ENCODE measurements at regions not wholly inside any gene's neighbourhood (a gene's known extent, or its start where the extent isn't known, plus 50 kb on each side); places are given as distances from the start of the nearest gene placed in this dataset.

- H3K4me1 ChIP-seq (ENCODE audit: low read length): no peaks in the 10 kb centered on the region
- no peaks in the 10 kb centered on the region for H3K27me3 ChIP-seq (ENCODE audit: low read depth, low read length)
- H2AFZ ChIP-seq (ENCODE audit: low read depth, low read length): no peak overlapping the region
- no peaks in the 10 kb centered on the region for H3K36me3 ChIP-seq (replicated peaks; ENCODE audit: low read depth, low read length)
- no peaks in the 10 kb centered on the region for H3K79me2 ChIP-seq (ENCODE audit: low read length)
- H3K27ac ChIP-seq (ENCODE audit: low read length): no peak overlapping the region
- H3K4me3 ChIP-seq (ENCODE audit: low read length): no peak overlapping the region
- no peak overlapping the region for H3K4me2 ChIP-seq (ENCODE audit: low read length)
- TF ChIP-seq EZH2phosphoT487 (IDR thresholded peaks at IDR 0.05; ENCODE audit: low read depth) (no peak), CTCF (IDR thresholded peaks at IDR 0.05; ENCODE audit: low read depth, low read length) (peak; percentile 53)
- H4K20me1 ChIP-seq (ENCODE audit: insufficient read depth, low read length): no peaks in the 10 kb centered on the region
- no peak overlapping the region for H3K9ac ChIP-seq (ENCODE audit: low read length)
- H3K9me3 ChIP-seq (ENCODE audit: insufficient read depth, low read length): no peaks in the 10 kb centered on the region
These were observed 630.3 kb upstream of the MAN1A1 start for GRCh38 chr6:119979862-119980261.

GRCh38 chr6:119978274-119978889, 628.8 kb upstream of the MAN1A1 start:
- TF ChIP-seq CTCF (IDR thresholded peaks at IDR 0.05; ENCODE audit: low read depth, low read length) (peak; percentile 61), EZH2phosphoT487 (IDR thresholded peaks at IDR 0.05; ENCODE audit: low read depth) (no peak)
- H4K20me1 ChIP-seq (ENCODE audit: insufficient read depth, low read length): no peaks in the 10 kb centered on the region
- no peaks in the 10 kb centered on the region for H3K36me3 ChIP-seq (replicated peaks; ENCODE audit: low read depth, low read length)
- no peaks in the 10 kb centered on the region for H3K79me2 ChIP-seq (ENCODE audit: low read length)
- no peak overlapping the region for H3K9ac ChIP-seq (ENCODE audit: low read length)
- H2AFZ ChIP-seq (ENCODE audit: low read depth, low read length): no peak overlapping the region
- H3K4me1 ChIP-seq (ENCODE audit: low read length): no peaks in the 10 kb centered on the region
- no peak overlapping the region for H3K4me3 ChIP-seq (ENCODE audit: low read length)
- H3K27ac ChIP-seq (ENCODE audit: low read length): no peak overlapping the region
- H3K9me3 ChIP-seq (ENCODE audit: insufficient read depth, low read length): no peaks in the 10 kb centered on the region
- H3K27me3 ChIP-seq (ENCODE audit: low read depth, low read length): no peaks in the 10 kb centered on the region
- no peak overlapping the region for H3K4me2 ChIP-seq (ENCODE audit: low read length)

GRCh38 chr6:119974430-119975159, 625.0 kb upstream of the MAN1A1 start:
- H3K9ac ChIP-seq (ENCODE audit: low read length): no peak overlapping the region
- H3K4me2 ChIP-seq (ENCODE audit: low read length): no peak overlapping the region
- no peaks in the 10 kb centered on the region for H3K4me1 ChIP-seq (ENCODE audit: low read length)
- no peak overlapping the region for H3K4me3 ChIP-seq (ENCODE audit: low read length)
- no peaks in the 10 kb centered on the region for H4K20me1 ChIP-seq (ENCODE audit: insufficient read depth, low read length)
- H3K27me3 ChIP-seq (ENCODE audit: low read depth, low read length): no peaks in the 10 kb centered on the region
- H2AFZ ChIP-seq (ENCODE audit: low read depth, low read length): no peak overlapping the region
- no peaks in the 10 kb centered on the region for H3K79me2 ChIP-seq (ENCODE audit: low read length)
- H3K27ac ChIP-seq (ENCODE audit: low read length): no peak overlapping the region
- no peaks in the 10 kb centered on the region for H3K36me3 ChIP-seq (replicated peaks; ENCODE audit: low read depth, low read length)
- H3K9me3 ChIP-seq (ENCODE audit: insufficient read depth, low read length): no peaks in the 10 kb centered on the region
- TF ChIP-seq EZH2phosphoT487 (IDR thresholded peaks at IDR 0.05; ENCODE audit: low read depth) (no peak), CTCF (IDR thresholded peaks at IDR 0.05; ENCODE audit: low read depth, low read length) (no peak)

- Histone ChIP-seq H3K27me3 (ENCODE audit: low read depth, low read length) (no peaks in the 10 kb centered on the region), H4K20me1 (ENCODE audit: insufficient read depth, low read length) (no peaks in the 10 kb centered on the region), H3K4me3 (ENCODE audit: low read length) (no peak overlapping the region), H3K27ac (ENCODE audit: low read length) (no peak overlapping the region), H3K4me2 (ENCODE audit: low read length) (no peak overlapping the region), H3K9ac (ENCODE audit: low read length) (no peak overlapping the region), H2AFZ (ENCODE audit: low read depth, low read length) (no peak overlapping the region), H3K9me3 (ENCODE audit: insufficient read depth, low read length) (no peaks in the 10 kb centered on the region), H3K79me2 (ENCODE audit: low read length) (no peaks in the 10 kb centered on the region), H3K36me3 (replicated peaks; ENCODE audit: low read depth, low read length) (no peaks in the 10 kb centered on the region), H3K4me1 (ENCODE audit: low read length) (no peaks in the 10 kb centered on the region)
- TF ChIP-seq EZH2phosphoT487 (IDR thresholded peaks at IDR 0.05; ENCODE audit: low read depth) (no peak), CTCF (IDR thresholded peaks at IDR 0.05; ENCODE audit: low read depth, low read length) (peak; percentile 38)
These were observed 616.9 kb upstream of the MAN1A1 start for GRCh38 chr6:119966484-119966883.
